Spleen (tissue), 11 donors: ENCODE measurements at regions not wholly inside any gene's neighbourhood (a gene's known extent, or its start where the extent isn't known, plus 50 kb on each side); places are given as distances from the start of the nearest gene placed in this dataset.

Experiments used
- DNase-seq: peaks from one replicate; pipeline ENCODE4 v3.0.0-alpha.2; 2020
- H3K27ac ChIP-seq, 8 donors: fragments of 200-600 bp; sonication (generic) in 7 of 8; 1 replicate in 4 of 8; 2 replicates in 4 of 8; pipeline versions ENCODE4 v1.5.0 to v1.8.0; 2016 to 2021; ENCODE audit warnings: inconsistent platforms in 4 of 8, mild to moderate bottlenecking in 4 of 8, moderate library complexity in 1 of 8
- H3K27me3 ChIP-seq, 7 donors: fragments of 200-600 bp; sonication (generic) in 6 of 7; replicated peaks in 1 of 7; 1 replicate in 4 of 7; 2 replicates in 3 of 7; pipeline versions ENCODE4 v1.5.0 to v1.8.0; 2016 to 2021; ENCODE audit warnings: inconsistent platforms in 3 of 7, mild to moderate bottlenecking in 1 of 7
- H3K36me3 ChIP-seq, 6 donors: fragments of 200-600 bp; sonication (generic) in 5 of 6; 1 replicate in 4 of 6; 2 replicates in 2 of 6; pipeline versions ENCODE4 v1.5.0 to v1.8.0; 2016 to 2021; ENCODE audit warnings: inconsistent platforms in 2 of 6
- H3K4me1 ChIP-seq, 6 donors: fragments of 200-600 bp; sonication (generic) in 5 of 6; 1 replicate in 3 of 6; 2 replicates in 3 of 6; pipeline versions ENCODE4 v1.5.0 to v1.8.0; 2016 to 2021; ENCODE audit warnings: inconsistent platforms in 3 of 6
- H3K4me3 ChIP-seq, 8 donors: fragments of 200-600 bp; sonication (generic) in 7 of 8; 1 replicate in 4 of 8; 2 replicates in 4 of 8; pipeline versions ENCODE4 v1.5.0 to v1.8.0; 2016 to 2021; ENCODE audit warnings: inconsistent platforms in 4 of 8, mild to moderate bottlenecking in 4 of 8, moderate library complexity in 2 of 8
- H3K9me3 ChIP-seq, 8 donors: fragments of 200-600 bp; sonication (generic) in 7 of 8; 1 replicate in 4 of 8; 2 replicates in 4 of 8; pipeline versions ENCODE4 v1.5.0 to v1.8.0; 2016 to 2021; ENCODE audit warnings: inconsistent platforms in 4 of 8
- POLR2A ChIP-seq, 3 donors: fragments of 450-650 bp; IDR thresholded peaks; one replicate each; pipeline ENCODE4 v1.5.1; 2017; ENCODE audit warnings: antibody characterized with exemption in 3 of 3, mild to moderate bottlenecking in 1 of 3
- POLR2AphosphoS5 ChIP-seq, 3 donors: sonication (generic); formaldehyde crosslinking; IDR thresholded peaks; one replicate each; pipeline ENCODE4 v1.5.1; 2017; ENCODE audit warnings: antibody characterized with exemption in 3 of 3
- WGBS, 5 donors: extraction: QIAGEN DNeasy Blood & Tissue Kit in 3 of 5; methylation state at CpG; one replicate each; pipeline versions ENCODE4 v1.1.5 to v1.1.7; 2013 to 2018; 5-methylcytosine and 5-hydroxymethylcytosine counted together
- intact Hi-C: fragments of 100-400 bp; cut with DNase I; formaldehyde crosslinking; loops from one replicate; pipeline ENCODE4 v1.15.0; 2023; ENCODE audit warnings: low total_unique reads
- TF ChIP-seq, protein P1 (sequence below), 11 experiments: fragments of 200-600 bp in 7 of 11; fragments of 450-650 bp in 4 of 11; sonication (generic) in 4 of 11; IDR thresholded peaks in 8 of 11; conservative IDR thresholded peaks in 3 of 11; 1 replicate in 7 of 11; 2 replicates in 4 of 11; pipeline versions ENCODE4 v1.4.0 to v1.8.0; 2016 to 2021; ENCODE audit warnings: antibody characterized with exemption in 11 of 11, inconsistent platforms in 4 of 11, mild to moderate bottlenecking in 1 of 11
- donor health status: healthy with polysubstance abuse.
- donor health status: DM: no; HTN: no; CAD: no; lungs with moderate emphysema.
- donor health status: DM: no; HTN: no; CAD: no.
- donor health status: Bipolar disorder and iron deficiency.
- donor health status: healthy.
- donor health status: DM: no; HTN: no; CAD: no.
- donor health status: DM: yes; HTN: yes; CAD: no.

DNA sequence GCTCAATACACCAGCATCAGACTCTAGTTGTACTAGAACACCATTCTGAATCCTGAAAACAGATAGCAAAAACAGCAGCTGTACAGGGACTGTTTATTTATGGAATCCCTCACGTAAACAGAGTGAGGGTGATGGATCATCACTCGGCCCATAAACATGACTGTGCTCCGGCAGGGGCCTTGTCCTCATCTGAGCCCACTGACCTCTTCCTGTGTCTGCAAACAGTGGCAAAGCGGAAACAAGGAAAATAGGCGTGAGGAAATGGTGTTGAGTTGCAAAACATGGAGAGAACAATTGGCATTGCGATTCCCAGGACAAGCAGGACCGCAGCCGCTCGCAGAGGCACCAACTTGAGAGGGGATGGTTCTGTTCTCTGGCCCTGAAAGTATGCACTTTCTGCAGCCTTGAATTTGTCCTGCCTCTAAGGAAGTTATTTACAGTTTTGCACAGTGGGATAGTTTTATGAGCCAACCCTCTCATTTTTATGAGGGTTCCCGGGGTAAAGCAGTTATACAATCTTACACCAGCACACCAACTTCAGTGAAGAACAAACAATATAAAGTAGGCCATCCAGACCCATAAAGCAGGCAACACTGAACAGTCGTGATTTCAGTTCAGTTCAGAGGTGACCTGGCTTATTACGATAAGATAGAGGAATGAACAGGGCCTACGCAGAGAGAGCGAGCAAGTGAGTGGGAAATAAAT lies 248.0 kb upstream of the FZD8 start:
- Histone ChIP-seq H3K27me3 (no peaks in the 10 kb centered on the region), H3K27ac (no peak overlapping the region)
- TF ChIP-seq, protein P1, sequence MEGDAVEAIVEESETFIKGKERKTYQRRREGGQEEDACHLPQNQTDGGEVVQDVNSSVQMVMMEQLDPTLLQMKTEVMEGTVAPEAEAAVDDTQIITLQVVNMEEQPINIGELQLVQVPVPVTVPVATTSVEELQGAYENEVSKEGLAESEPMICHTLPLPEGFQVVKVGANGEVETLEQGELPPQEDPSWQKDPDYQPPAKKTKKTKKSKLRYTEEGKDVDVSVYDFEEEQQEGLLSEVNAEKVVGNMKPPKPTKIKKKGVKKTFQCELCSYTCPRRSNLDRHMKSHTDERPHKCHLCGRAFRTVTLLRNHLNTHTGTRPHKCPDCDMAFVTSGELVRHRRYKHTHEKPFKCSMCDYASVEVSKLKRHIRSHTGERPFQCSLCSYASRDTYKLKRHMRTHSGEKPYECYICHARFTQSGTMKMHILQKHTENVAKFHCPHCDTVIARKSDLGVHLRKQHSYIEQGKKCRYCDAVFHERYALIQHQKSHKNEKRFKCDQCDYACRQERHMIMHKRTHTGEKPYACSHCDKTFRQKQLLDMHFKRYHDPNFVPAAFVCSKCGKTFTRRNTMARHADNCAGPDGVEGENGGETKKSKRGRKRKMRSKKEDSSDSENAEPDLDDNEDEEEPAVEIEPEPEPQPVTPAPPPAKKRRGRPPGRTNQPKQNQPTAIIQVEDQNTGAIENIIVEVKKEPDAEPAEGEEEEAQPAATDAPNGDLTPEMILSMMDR (IDR thresholded peaks at IDR 0.05 in 8 of 11, conservative IDR thresholded peaks at IDR 0.05 in 3 of 11): no peak
- TF ChIP-seq POLR2AphosphoS5 (IDR thresholded peaks at IDR 0.05) (no peak), POLR2A (IDR thresholded peaks at IDR 0.05) (no peak)

DNA sequence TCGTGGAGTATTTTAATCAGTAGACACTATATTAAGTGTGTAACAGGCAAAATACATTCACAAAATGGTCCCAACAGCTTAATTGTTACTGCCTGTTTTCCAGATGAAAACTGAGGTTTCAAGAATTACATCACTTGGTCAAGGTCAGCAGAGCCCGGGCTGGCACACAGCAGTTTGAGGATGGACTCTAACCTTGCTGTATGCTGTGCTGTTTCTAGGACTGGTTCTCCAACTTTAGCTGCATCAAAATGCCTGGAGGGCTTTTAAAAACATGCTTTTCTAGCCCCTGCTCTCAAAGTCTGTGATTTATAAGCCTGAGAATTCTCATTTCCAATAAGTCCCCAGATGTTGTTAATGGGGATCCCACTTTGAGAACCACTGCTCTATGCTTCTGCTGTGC lies 247.1 kb upstream of the FZD8 start:
- TF ChIP-seq, protein P1 (IDR thresholded peaks at IDR 0.05 in 8 of 11, conservative IDR thresholded peaks at IDR 0.05 in 3 of 11): no peak
- no peak for TF ChIP-seq POLR2A (IDR thresholded peaks at IDR 0.05)
- TF ChIP-seq POLR2AphosphoS5 (IDR thresholded peaks at IDR 0.05): no peak
- DNase-seq: no peak
- intact Hi-C loops: no loop called here
- Histone ChIP-seq H3K27me3 (no peaks in the 10 kb centered on the region), H3K27ac (no peak overlapping the region), H3K36me3 (no peaks in the 10 kb centered on the region), H3K9me3 (peaks cover 0 to 6% (median 0%) of the 10 kb centered on the region in 8 donors), H3K4me3 (no peak overlapping the region), H3K4me1 (no peaks in the 10 kb centered on the region)
- 45 to 69% (median 64%) methylated on average over 2 of the region's 2 CpGs for WGBS, 5 donors

More for the DNA sequence above, 248.0 kb upstream of the FZD8 start:
- WGBS, 5 donors: 72 to 82% (median 77%) methylated on average over 14 of the region's 14 CpGs
- intact Hi-C loops: no loop called here
- Histone ChIP-seq H3K36me3 (no peaks in the 10 kb centered on the region), H3K4me1 (no peaks in the 10 kb centered on the region), H3K9me3 (peaks cover 0 to 9% (median 0%) of the 10 kb centered on the region in 8 donors), H3K4me3 (no peak overlapping the region)
- no peak for DNase-seq

DNA sequence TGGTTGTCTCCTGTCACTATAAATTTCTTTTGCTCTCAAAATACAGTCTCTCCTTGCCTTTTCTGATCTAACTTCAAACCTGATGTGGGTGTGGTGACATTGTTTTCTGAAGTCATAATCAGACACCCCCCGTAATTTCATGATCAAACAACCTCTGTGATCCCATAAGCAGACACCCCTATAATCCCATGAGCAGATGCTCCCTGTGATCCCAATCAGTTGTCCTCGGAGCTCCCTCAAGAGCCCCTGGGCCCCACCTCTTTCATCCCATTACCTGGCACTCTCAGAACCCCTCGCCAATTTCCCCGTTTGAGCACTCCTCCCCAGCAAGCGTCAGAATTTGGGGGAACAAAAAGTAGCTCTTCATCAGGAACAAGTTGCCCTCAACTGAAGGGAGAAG lies 246.3 kb upstream of the FZD8 start:
- WGBS, 5 donors: 89 to 97% (median 91%) methylated on average over 5 of the region's 5 CpGs
- no peak overlapping the region for H3K4me3 ChIP-seq
- H3K27ac ChIP-seq: no peak overlapping the region
- no peaks in the 10 kb centered on the region for H3K36me3 ChIP-seq
- no peaks in the 10 kb centered on the region for H3K9me3 ChIP-seq
- no peaks in the 10 kb centered on the region for H3K4me1 ChIP-seq
- TF ChIP-seq POLR2AphosphoS5 (IDR thresholded peaks at IDR 0.05) (no peak), POLR2A (IDR thresholded peaks at IDR 0.05) (no peak)
- TF ChIP-seq, protein P1 (IDR thresholded peaks at IDR 0.05 in 8 of 11, conservative IDR thresholded peaks at IDR 0.05 in 3 of 11): no peak
- intact Hi-C loops: no loop called here
- DNase-seq: no peak
- H3K27me3 ChIP-seq: no peaks in the 10 kb centered on the region

- Histone ChIP-seq H3K4me1 (no peaks in the 10 kb centered on the region), H3K4me3 (no peak overlapping the region), H3K27ac (no peak overlapping the region), H3K9me3 (no peaks in the 10 kb centered on the region), H3K27me3 (no peaks in the 10 kb centered on the region), H3K36me3 (no peaks in the 10 kb centered on the region)
- DNase-seq: no peak
- intact Hi-C loops: no loop called here
- TF ChIP-seq, protein P1 (IDR thresholded peaks at IDR 0.05 in 8 of 11, conservative IDR thresholded peaks at IDR 0.05 in 3 of 11): no peak
- TF ChIP-seq POLR2AphosphoS5 (IDR thresholded peaks at IDR 0.05) (no peak), POLR2A (IDR thresholded peaks at IDR 0.05) (no peak)
- 66 to 87% (median 79%) methylated on average over 6 of the region's 6 CpGs for WGBS, 5 donors
Observed at GRCh38 chr10:35887685-35888084, 245.6 kb upstream of the FZD8 start.
